GM21619 (cell line): ENCODE measurements at regions not wholly inside any gene's neighbourhood (a gene's known extent, or its start where the extent isn't known, plus 50 kb on each side); places are given as distances from the start of the nearest gene placed in this dataset.

ENCODE experiments used
- ATAC-seq: cut with Tn5 transposase; IDR thresholded peaks from one replicate; pipeline ENCODE4 v1.9.1; 2021; ENCODE audit not compliant: unreplicated experiment

GRCh38 chr5:35282810-35283209 lies 52.5 kb upstream of the PRLR start:
- ATAC-seq = no peak

- ATAC-seq = no peak
Observed at GRCh38 chr5:35281613-35282012, 51.3 kb upstream of the PRLR start.
